HG03066 (cell line): ENCODE measurements at regions not wholly inside any gene's neighbourhood (a gene's known extent, or its start where the extent isn't known, plus 50 kb on each side); places are given as distances from the start of the nearest gene placed in this dataset.

Source experiments
- ATAC-seq: cut with Tn5 transposase; IDR thresholded peaks from one replicate; pipeline ENCODE4 v1.9.1; 2021; ENCODE audit warnings: low read depth; ENCODE audit not compliant: unreplicated experiment

GRCh38 chr6:26280407-26280806 is 84.6 kb upstream of the BTN3A2 start:
- no peak for ATAC-seq

- no peak for ATAC-seq
These were observed 80.4 kb upstream of the BTN3A2 start for GRCh38 chr6:26284537-26285142.

GRCh38 chr6:26285143-26286134 is 79.6 kb upstream of the BTN3A2 start:
- ATAC-seq = peak; percentile 67

GRCh38 chr6:26286168-26286877 is 78.7 kb upstream of the BTN3A2 start:
- ATAC-seq = no peak

GRCh38 chr6:26288155-26288554 is 76.8 kb upstream of the BTN3A2 start:
- ATAC-seq = no peak

GRCh38 chr6:26290941-26291340 is 74.1 kb upstream of the BTN3A2 start:
- no peak for ATAC-seq

- ATAC-seq = no peak
These were observed 72.3 kb upstream of the BTN3A2 start for GRCh38 chr6:26292709-26293108.

- ATAC-seq = no peak
These were observed 70.7 kb upstream of the BTN3A2 start for GRCh38 chr6:26294302-26294701.

- ATAC-seq = no peak
These were observed 69.1 kb upstream of the BTN3A2 start for GRCh38 chr6:26295691-26296555.

- ATAC-seq = no peak
These were observed 68.5 kb upstream of the BTN3A2 start for GRCh38 chr6:26296556-26296856.

- ATAC-seq = no peak
These were observed 67.9 kb upstream of the BTN3A2 start for GRCh38 chr6:26296857-26297648.

GRCh38 chr6:26299286-26300042 is 65.5 kb upstream of the BTN3A2 start:
- ATAC-seq = no peak

- no peak for ATAC-seq
These were observed 65.0 kb upstream of the BTN3A2 start for GRCh38 chr6:26300043-26300331.

GRCh38 chr6:26300359-26300758 is 64.6 kb upstream of the BTN3A2 start:
- no peak for ATAC-seq

- ATAC-seq = no peak
These were observed 64.2 kb upstream of the BTN3A2 start for GRCh38 chr6:26300828-26301227.

- no peak for ATAC-seq
These were observed 63.4 kb upstream of the BTN3A2 start for GRCh38 chr6:26301638-26302037.

GRCh38 chr6:26302941-26303559 is 61.9 kb upstream of the BTN3A2 start:
- ATAC-seq = no peak

GRCh38 chr6:26304213-26304796 is 60.7 kb upstream of the BTN3A2 start:
- ATAC-seq = no peak
